Body of pancreas (tissue), 4 donors: ENCODE measurements at regions not wholly inside any gene's neighbourhood (a gene's known extent, or its start where the extent isn't known, plus 50 kb on each side); places are given as distances from the start of the nearest gene placed in this dataset.

Experiments used
- CTCF ChIP-seq, 7 experiments: fragments of 450-650 bp in 4 of 7; fragments of 200-600 bp in 3 of 7; sonication (generic) in 3 of 7; IDR thresholded peaks; one replicate each; pipeline ENCODE4 v1.5.1; 2016 to 2019; ENCODE audit warnings: antibody characterized with exemption in 7 of 7
- POLR2A ChIP-seq, 3 donors: fragments of 450-650 bp; IDR thresholded peaks; one replicate each; pipeline ENCODE4 v1.6.1; 2016; ENCODE audit warnings: antibody characterized with exemption in 3 of 3, mild to moderate bottlenecking in 2 of 3

- TF ChIP-seq CTCF (IDR thresholded peaks at IDR 0.05) (no peak), POLR2A (IDR thresholded peaks at IDR 0.05) (no peak)
Measured at GRCh38 chr13:53368948-53369347, 340.3 kb downstream of the OLFM4 start.
